CD4-positive, alpha-beta T cell (primary cell): ENCODE measurements at regions not wholly inside any gene's neighbourhood (a gene's known extent, or its start where the extent isn't known, plus 50 kb on each side); places are given as distances from the start of the nearest gene placed in this dataset.

Source experiments
- ATAC-seq: fragments of 200-7000 bp; cut with Tn5 transposase; one replicate; pipeline ENCODE4 v1.10.0; 2022; ENCODE audit warnings: mild to moderate bottlenecking; ENCODE audit not compliant: poor library complexity
- CTCF ChIA-PET: fragments of 350-600 bp; sonication (Branson Sonifier 250); formaldehyde crosslinking; loops from one replicate; lab custom pipeline; 2021; ENCODE audit warnings: antibody characterized with exemption, inconsistent platforms; lab: Charles Lee
- POLR2A ChIA-PET: fragments of 350-600 bp; sonication (Branson Sonifier 250); formaldehyde crosslinking; loops from one replicate; lab custom pipeline; 2021; ENCODE audit warnings: antibody characterized with exemption, inconsistent platforms; lab: Charles Lee
- DNase-seq, 14 experiments: peaks; one replicate each; pipeline ENCODE4 v3.0.0-alpha.2; 2013 to 2020; ENCODE audit warnings: mixed read lengths in 2 of 14
- H3K27ac ChIP-seq, 2 donors: one replicate each; pipeline versions ENCODE4 v1.5.1 to v1.7.0; 2013; ENCODE audit warnings: low read length in 2 of 2, low read depth in 1 of 2, mild to moderate bottlenecking in 1 of 2
- H3K27me3 ChIP-seq, 2 experiments: 1 replicate in 1 of 2; 2 replicates in 1 of 2; pipeline versions ENCODE4 v1.6.1 to v1.7.0; 2013; ENCODE audit warnings: low read length in 2 of 2, control low read depth in 1 of 2, mild to moderate bottlenecking in 1 of 2, moderate library complexity in 1 of 2; ENCODE audit not compliant: insufficient read depth in 2 of 2, control insufficient read depth in 1 of 2
- H3K36me3 ChIP-seq: one replicate; pipeline ENCODE4 v1.6.1; 2013; ENCODE audit warnings: low read length, control low read depth; ENCODE audit not compliant: insufficient read depth
- H3K4me1 ChIP-seq: one replicate; pipeline ENCODE4 v1.6.1; 2013; ENCODE audit warnings: low read length, control low read depth; ENCODE audit not compliant: insufficient read depth
- H3K4me3 ChIP-seq: one replicate; pipeline ENCODE4 v1.5.1; 2013; ENCODE audit warnings: mild to moderate bottlenecking, low read length, moderate library complexity
- H3K9me3 ChIP-seq, 2 experiments: 1 replicate in 1 of 2; 2 replicates in 1 of 2; pipeline versions ENCODE4 v1.6.1 to v1.7.0; 2013; ENCODE audit warnings: low read length in 2 of 2, mild to moderate bottlenecking in 2 of 2, control low read depth in 1 of 2, moderate library complexity in 1 of 2; ENCODE audit not compliant: control insufficient read depth in 1 of 2, insufficient read depth in 1 of 2
- H3K27ac Mint-ChIP-seq: one replicate; pipeline ENCODE4 v1.8.0; 2020; ENCODE audit warnings: mixed read lengths
- H3K27me3 Mint-ChIP-seq: one replicate; pipeline ENCODE4 v1.8.0; 2021; ENCODE audit warnings: mixed read lengths
- H3K36me3 Mint-ChIP-seq: one replicate; pipeline ENCODE4 v1.8.0; 2021; ENCODE audit warnings: low read depth, mixed read lengths
- H3K4me1 Mint-ChIP-seq: one replicate; pipeline ENCODE4 v1.8.0; 2021; ENCODE audit warnings: low read depth, mixed read lengths
- H3K4me3 Mint-ChIP-seq: one replicate; pipeline ENCODE4 v1.8.0; 2020; ENCODE audit warnings: mild to moderate bottlenecking, mixed read lengths
- H3K9me3 Mint-ChIP-seq: one replicate; pipeline ENCODE4 v1.8.0; 2020; ENCODE audit warnings: mixed read lengths
- CTCF ChIP-seq: fragments of 200-600 bp; IDR thresholded peaks from one replicate; pipeline ENCODE4 v1.8.0; 2022; ENCODE audit warnings: antibody characterized with exemption, mild to moderate bottlenecking
- intact Hi-C, 2 experiments: fragments of 100-400 bp; cut with DNase I in 1 of 2; cut with micrococcal nuclease in 1 of 2; formaldehyde crosslinking; loops; one replicate each; pipeline versions ENCODE4 v1.15.1 to v1.9.0; 2023 to 2025; cut with DNase I, micrococcal nuclease

DNA sequence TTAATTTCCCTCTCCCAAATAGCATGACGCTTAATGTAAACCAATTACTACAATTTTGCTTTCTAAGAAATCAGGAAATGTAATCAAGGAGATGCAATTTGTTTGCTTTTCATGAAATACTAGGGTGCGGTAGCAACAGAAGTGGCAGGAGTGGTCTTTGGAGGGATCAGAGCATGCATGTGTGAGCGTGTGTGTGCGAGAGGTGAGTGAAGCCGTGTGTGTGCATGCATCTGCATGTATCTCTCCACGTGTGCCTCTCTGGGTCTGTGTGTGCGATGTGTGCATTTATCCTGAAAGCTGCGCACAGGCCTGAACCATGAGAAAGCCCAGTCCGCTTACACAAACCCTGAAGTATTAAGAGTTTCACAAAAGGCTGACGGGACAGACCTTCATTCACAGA, 249.8 kb upstream of the C1orf174 start:
- H3K4me1 Mint-ChIP-seq = no peaks in the 10 kb centered on the region
- no peak for ATAC-seq
- peaks cover 0 to 2% of the 10 kb centered on the region in 2 experiments for H3K27me3 ChIP-seq
- no peak overlapping the region for H3K27ac Mint-ChIP-seq
- H3K9me3 Mint-ChIP-seq = no peaks in the 10 kb centered on the region
- H3K36me3 ChIP-seq = no peaks in the 10 kb centered on the region
- H3K4me3 Mint-ChIP-seq = no peak overlapping the region
- no peaks in the 10 kb centered on the region for H3K27me3 Mint-ChIP-seq
- H3K36me3 Mint-ChIP-seq = no peaks in the 10 kb centered on the region
- intact Hi-C loops = no loop called here
- H3K27ac ChIP-seq = no peak overlapping the region
- ChIA-PET CTCF (no interaction called here), POLR2A (no interaction called here)
- no peak for TF ChIP-seq CTCF
- no peak for DNase-seq
- H3K9me3 ChIP-seq = no peaks in the 10 kb centered on the region
- H3K4me1 ChIP-seq = no peaks in the 10 kb centered on the region
- no peak overlapping the region for H3K4me3 ChIP-seq

DNA sequence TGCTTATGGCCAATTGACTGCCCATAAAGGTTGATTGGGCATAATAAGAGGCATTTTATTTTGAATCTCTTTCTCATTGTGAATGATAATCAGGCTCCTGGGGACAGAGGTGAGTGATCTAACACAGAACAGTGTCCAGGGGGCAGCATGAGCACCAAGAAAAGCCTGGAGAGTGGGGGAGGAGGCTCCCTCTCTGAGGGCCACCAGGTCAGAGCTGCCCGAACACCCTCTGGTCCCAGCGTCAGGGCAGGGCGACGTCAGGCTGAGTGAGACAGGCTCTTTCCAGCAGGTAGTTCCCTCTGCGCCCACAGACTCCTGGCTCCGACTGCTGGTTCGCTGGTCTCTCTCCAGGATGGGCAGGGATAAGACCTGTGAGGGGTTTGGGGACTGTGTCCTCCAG, 250.2 kb upstream of the C1orf174 start:
- intact Hi-C loops = no loop called here

DNA sequence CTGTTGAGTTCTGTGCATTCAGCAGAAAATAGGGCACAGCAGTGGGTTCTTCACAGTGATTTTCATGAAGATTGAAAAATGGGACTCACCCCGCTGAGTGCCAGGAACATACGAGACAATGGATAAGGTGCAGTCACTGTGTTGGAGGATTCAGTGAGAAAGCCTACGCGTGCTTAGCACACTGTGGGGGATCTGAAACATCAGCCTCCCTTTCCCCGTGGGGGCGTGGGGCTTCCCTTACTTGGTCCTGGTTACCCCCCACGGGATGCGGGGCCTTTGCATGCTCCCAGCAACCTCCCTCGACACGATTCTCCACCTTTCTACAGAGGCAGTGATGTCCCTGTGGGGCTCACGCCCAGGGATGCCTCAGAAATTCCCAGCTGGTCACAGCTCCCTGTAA, 252.2 kb upstream of the C1orf174 start:
- no peak for DNase-seq
- no peaks in the 10 kb centered on the region for H3K9me3 Mint-ChIP-seq
- ChIA-PET CTCF (no interaction called here), POLR2A (no interaction called here)
- Histone ChIP-seq H3K4me3 (no peak overlapping the region), H3K9me3 (no peaks in the 10 kb centered on the region), H3K4me1 (no peaks in the 10 kb centered on the region), H3K27ac (no peak overlapping the region), H3K27me3 (peaks cover 0 to 2% of the 10 kb centered on the region in 2 experiments), H3K36me3 (no peaks in the 10 kb centered on the region)
- intact Hi-C loops = no loop called here
- H3K36me3 Mint-ChIP-seq = no peaks in the 10 kb centered on the region
- TF ChIP-seq CTCF = no peak
- H3K27me3 Mint-ChIP-seq = no peaks in the 10 kb centered on the region
- no peak overlapping the region for H3K4me3 Mint-ChIP-seq
- no peak for ATAC-seq
- H3K27ac Mint-ChIP-seq = no peak overlapping the region
- no peaks in the 10 kb centered on the region for H3K4me1 Mint-ChIP-seq

More for the DNA sequence above, 250.2 kb upstream of the C1orf174 start:
- Histone ChIP-seq H3K36me3 (no peaks in the 10 kb centered on the region), H3K9me3 (no peaks in the 10 kb centered on the region), H3K27ac (no peak overlapping the region), H3K4me3 (no peak overlapping the region), H3K4me1 (no peaks in the 10 kb centered on the region), H3K27me3 (peaks cover 0 to 2% of the 10 kb centered on the region in 2 experiments)
- H3K9me3 Mint-ChIP-seq = no peaks in the 10 kb centered on the region
- no peaks in the 10 kb centered on the region for H3K36me3 Mint-ChIP-seq
- POLR2A ChIA-PET = no interaction called here
- CTCF ChIA-PET = no interaction called here
- ATAC-seq (no peak), DNase-seq (no peak)
- H3K4me3 Mint-ChIP-seq = no peak overlapping the region
- H3K27ac Mint-ChIP-seq = no peak overlapping the region
- no peaks in the 10 kb centered on the region for H3K27me3 Mint-ChIP-seq
- no peaks in the 10 kb centered on the region for H3K4me1 Mint-ChIP-seq
- no peak for TF ChIP-seq CTCF
